GM18868 (cell line): ENCODE measurements at regions not wholly inside any gene's neighbourhood (a gene's known extent, or its start where the extent isn't known, plus 50 kb on each side); places are given as distances from the start of the nearest gene placed in this dataset.

Experiments used
- ATAC-seq: cut with Tn5 transposase; IDR thresholded peaks from one replicate; pipeline ENCODE4 v1.9.1; 2021; ENCODE audit warnings: mild to moderate bottlenecking, moderate library complexity; ENCODE audit not compliant: unreplicated experiment

GRCh38 chr5:173760461-173761177 is 127.5 kb upstream of the CPEB4 start:
- no peak for ATAC-seq

- no peak for ATAC-seq
Measured at GRCh38 chr5:173761178-173761513, 127.0 kb upstream of the CPEB4 start.

- no peak for ATAC-seq
Measured at GRCh38 chr5:173762045-173762444, 126.1 kb upstream of the CPEB4 start.

GRCh38 chr5:173762930-173763329 is 125.2 kb upstream of the CPEB4 start:
- no peak for ATAC-seq

GRCh38 chr5:173763410-173763809 is 124.7 kb upstream of the CPEB4 start:
- ATAC-seq: no peak

- no peak for ATAC-seq
Measured at GRCh38 chr5:173764332-173765028, 123.7 kb upstream of the CPEB4 start.

GRCh38 chr5:173765029-173765644 is 123.0 kb upstream of the CPEB4 start:
- ATAC-seq: no peak

GRCh38 chr5:173765661-173766060 is 122.5 kb upstream of the CPEB4 start:
- ATAC-seq: no peak

- no peak for ATAC-seq
Measured at GRCh38 chr5:173767574-173768266, 120.4 kb upstream of the CPEB4 start.

GRCh38 chr5:173768267-173768806 is 119.8 kb upstream of the CPEB4 start:
- no peak for ATAC-seq

- no peak for ATAC-seq
Measured at GRCh38 chr5:173768891-173769290, 119.3 kb upstream of the CPEB4 start.

GRCh38 chr5:173770637-173771036 is 117.5 kb upstream of the CPEB4 start:
- no peak for ATAC-seq

- ATAC-seq: no peak
Measured at GRCh38 chr5:173771121-173771724, 116.9 kb upstream of the CPEB4 start.

GRCh38 chr5:173771725-173772383 is 116.3 kb upstream of the CPEB4 start:
- no peak for ATAC-seq

GRCh38 chr5:173772384-173773059 is 115.6 kb upstream of the CPEB4 start:
- ATAC-seq: no peak

- no peak for ATAC-seq
Measured at GRCh38 chr5:173774271-173774761, 113.8 kb upstream of the CPEB4 start.

GRCh38 chr5:173775261-173776197 is 112.6 kb upstream of the CPEB4 start:
- ATAC-seq: no peak

GRCh38 chr5:173777149-173777548 is 111.0 kb upstream of the CPEB4 start:
- ATAC-seq: no peak

- ATAC-seq: no peak
Measured at GRCh38 chr5:173777674-173778073, 110.5 kb upstream of the CPEB4 start.
